ENCODE measurements at regions not wholly inside any gene's neighbourhood (a gene's known extent, or its start where the extent isn't known, plus 50 kb on each side); places are given as distances from the start of the nearest gene placed in this dataset.

DNA sequence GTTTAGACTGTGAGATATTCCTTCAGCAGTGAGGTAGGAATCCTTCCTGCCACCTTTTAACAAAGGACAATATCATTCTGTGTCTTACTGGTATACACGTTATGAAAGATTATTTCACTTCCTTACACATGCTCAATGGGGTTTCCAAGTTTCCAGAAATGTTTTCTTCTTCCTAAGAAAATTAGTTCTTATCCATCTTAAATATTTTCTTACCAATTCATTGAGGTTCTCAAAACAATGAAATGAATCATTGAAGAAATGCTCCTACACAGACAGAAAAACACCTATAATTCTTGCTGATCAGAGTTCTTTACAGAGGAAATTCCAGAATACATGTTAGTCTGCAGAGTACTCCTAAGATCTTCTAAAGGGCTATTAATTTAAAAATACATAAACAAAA lies 51.4 kb upstream of the SEC61G start:
- no peak for DNase-seq (ENCODE audit: low read depth)

DNA sequence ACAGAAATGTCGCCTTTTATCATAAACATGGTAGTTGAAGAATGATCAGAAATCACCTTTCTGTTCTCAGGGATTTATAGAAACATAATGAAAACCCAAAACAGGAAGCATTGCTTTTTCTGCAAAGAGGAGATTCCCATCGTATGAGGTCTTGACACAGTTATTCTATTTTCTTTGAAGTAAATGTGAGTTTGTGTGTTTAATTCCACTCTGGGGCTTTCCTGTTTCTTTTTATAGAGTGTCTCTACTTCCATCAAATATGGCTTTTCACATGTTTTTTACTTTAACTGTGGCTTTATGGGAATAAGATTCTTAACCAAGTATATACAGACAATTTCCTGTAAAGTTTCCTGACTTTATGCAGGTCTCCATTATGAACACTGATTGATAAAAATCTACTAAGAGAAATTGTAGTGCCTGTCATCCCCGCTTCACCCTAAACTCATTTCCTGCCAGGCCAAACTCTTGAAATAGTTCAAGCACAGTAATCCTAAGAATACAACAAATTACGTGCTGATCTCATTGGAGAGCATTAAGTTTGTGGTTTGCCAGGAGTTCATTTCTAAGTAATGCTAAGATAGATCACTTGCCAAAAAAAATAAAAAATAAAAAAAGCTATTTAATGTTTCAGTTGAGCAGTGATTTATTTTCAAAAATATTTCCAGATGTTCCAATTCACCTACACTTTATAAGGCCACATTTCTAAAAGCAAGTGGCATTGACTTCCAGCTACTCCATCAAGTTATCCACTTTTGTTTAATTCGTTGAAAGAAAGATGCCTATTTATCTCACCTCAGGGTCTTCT lies 52.2 kb upstream of the SEC61G start:
- DNase-seq (ENCODE audit: low read depth) = peak; percentile 72

DNA sequence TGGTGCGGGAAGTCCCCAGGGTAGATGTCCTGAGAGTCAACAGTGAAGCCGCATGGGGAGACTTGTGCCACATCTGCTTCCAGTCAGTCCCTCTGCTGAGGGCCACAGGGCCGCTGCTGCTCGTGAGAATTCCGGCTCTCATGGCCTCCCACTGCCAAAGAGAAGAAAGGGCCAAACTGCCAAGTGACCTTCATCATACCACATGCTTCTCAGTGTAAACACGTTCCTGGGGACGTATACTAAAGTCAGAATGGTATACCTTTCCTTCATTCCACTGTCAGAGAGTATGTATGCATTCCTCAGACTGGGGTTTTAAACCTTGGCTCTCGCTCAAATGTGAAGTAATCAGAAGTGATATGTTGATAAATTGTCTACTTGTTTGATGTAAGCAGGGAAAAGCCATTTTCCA lies 52.8 kb upstream of the SEC61G start:
- DNase-seq (ENCODE audit: low read depth) = no peak

DNA sequence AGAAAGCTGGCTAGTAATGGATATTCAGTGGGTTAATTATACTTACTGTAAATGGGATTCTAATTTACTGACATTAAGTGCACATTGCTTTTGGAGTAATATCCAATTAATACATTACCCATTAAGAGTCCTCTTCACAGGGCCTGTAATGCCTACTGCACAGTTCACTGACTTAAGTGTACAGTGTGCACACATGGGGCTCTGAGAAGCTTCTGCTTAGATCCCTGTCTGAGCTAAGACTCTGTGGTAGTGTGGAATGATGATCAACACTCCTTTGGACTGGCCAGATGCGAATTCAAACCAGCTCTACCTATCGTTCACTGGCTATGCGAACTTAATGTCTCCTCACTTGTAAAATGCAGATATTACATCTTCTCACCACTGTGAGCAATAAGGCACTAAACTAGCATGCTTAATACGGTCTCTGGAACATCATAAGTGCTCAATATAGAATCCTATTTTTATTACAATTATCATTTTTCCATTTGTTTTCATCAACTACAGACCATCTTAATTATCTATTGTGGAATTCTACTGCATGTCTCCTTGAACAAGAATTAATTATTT lies 53.8 kb upstream of the SEC61G start:
- no peak for DNase-seq (ENCODE audit: low read depth)

GRCh38 chr7:54813398-54813797 lies 54.4 kb upstream of the SEC61G start:
- no peak for DNase-seq (ENCODE audit: low read depth)

DNA sequence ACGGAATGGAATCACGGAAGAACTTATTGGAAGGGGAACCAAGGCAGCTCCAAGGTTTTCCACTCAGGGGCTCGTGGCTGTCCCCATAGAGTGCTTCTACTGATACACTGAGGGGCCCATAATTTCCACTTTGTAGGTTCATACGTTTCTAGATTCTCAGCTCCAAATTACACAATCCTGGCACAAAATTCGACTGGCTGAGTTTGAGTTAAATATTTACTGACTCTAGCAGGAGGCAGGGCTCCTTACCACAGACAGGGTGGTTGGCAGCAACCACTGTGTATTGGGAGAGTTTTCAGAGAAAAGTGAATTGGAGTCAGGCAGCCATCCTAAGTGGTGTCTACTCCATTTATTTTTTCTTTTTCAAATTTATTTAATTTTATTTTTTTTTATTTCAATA lies 55.4 kb upstream of the SEC61G start:
- no peak for DNase-seq (ENCODE audit: low read depth)

GRCh38 chr7:54817152-54817551 lies 58.1 kb upstream of the SEC61G start:
- DNase-seq (ENCODE audit: low read depth) = no peak

GRCh38 chr7:54823776-54824175 lies 64.8 kb upstream of the SEC61G start:
- no peak for DNase-seq (ENCODE audit: low read depth)

- DNase-seq (ENCODE audit: low read depth) = no peak
Measured at GRCh38 chr7:54824655-54825054, 65.6 kb upstream of the SEC61G start.

- no peak for DNase-seq (ENCODE audit: low read depth)
Measured at GRCh38 chr7:54825368-54825767, 66.4 kb upstream of the SEC61G start.

- no peak for DNase-seq (ENCODE audit: low read depth)
Measured at GRCh38 chr7:54827734-54828133, 68.7 kb upstream of the SEC61G start.

GRCh38 chr7:54831046-54831643 lies 72.1 kb upstream of the SEC61G start:
- DNase-seq (ENCODE audit: low read depth) = no peak

GRCh38 chr7:54831644-54832095 lies 72.7 kb upstream of the SEC61G start:
- DNase-seq (ENCODE audit: low read depth) = no peak

DNA sequence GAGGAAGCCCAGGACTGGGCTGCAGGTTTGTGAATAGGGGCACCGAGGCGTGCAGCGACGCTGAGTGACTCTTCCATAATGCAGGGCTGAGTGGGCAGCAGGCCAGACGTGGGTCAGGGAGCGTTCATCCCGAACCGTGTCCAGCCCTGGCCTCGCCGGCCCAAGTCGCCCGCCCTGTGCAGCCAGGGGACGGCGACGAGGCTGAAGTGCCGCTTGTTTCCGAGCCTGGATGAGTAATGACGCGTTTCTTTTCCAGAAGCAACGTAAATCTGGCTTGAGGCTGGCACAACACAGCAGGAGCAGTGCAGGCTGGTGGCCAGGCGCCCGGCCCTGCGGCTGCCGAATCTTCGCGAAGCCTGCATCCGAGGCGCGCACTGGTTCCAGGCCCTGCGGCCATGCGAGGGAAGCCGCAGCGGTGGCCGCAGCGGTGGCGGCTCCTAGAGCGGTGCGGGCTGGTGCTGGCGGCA lies 74.0 kb upstream of the SEC61G start:
- DNase-seq (ENCODE audit: low read depth) = no peak

DNA sequence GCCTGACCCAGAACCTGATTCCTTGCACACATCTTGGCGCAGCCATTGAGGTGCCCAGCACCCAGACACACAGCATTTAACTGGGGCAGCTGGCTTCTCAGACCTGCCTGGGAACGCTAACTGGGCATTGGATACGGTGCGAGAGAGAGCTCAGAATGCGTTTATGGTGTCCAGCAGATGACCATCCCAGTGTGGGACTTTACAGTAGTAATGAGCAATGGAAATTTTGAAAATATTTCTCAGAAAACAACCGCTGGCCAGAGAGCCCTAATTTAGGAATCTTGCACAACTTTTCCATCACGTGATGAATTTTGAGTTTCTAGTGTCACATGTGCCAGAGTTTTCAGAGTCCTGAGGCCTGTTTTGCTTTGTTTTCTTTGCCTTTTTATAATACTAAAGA lies 78.2 kb upstream of the SEC61G start:
- no peak for DNase-seq (ENCODE audit: low read depth)

- no peak for DNase-seq (ENCODE audit: low read depth)
Measured at GRCh38 chr7:54837761-54838160, 78.8 kb upstream of the SEC61G start.

DNA sequence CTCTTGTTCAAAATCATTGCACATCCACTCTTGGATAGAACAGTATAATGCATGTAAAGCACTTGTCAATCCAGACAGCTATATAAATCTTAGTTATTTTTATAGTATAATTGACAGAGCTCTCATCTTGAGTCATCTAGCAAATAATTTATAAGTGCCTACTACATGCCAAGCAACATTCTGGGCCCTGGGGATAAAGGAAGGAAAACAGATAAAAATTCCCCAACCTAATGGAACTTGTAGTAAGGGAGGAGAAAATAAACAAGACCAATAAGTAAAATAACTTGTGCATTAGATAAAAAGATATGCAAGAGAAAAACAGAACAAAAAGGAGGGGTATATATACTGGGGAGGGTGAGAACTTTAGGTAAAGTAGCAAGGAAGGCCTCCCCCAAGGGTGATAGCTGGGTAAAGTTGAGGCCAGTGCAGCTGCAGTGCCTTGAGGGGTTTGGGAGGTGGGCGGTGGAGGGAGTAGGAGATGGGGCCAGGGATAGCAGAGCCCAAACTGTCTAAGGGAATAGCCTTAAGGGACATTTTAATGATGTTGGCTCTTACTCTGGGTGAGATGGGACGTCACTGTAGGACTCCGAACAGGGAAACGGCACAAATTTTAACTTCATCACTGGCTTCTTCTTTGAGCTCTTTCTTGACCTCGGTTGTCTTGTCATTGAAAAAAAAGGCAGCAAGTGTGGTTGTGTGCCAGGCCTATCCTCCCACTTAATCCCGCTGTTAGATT lies 79.3 kb upstream of the SEC61G start:
- no peak for DNase-seq (ENCODE audit: low read depth)

DNA sequence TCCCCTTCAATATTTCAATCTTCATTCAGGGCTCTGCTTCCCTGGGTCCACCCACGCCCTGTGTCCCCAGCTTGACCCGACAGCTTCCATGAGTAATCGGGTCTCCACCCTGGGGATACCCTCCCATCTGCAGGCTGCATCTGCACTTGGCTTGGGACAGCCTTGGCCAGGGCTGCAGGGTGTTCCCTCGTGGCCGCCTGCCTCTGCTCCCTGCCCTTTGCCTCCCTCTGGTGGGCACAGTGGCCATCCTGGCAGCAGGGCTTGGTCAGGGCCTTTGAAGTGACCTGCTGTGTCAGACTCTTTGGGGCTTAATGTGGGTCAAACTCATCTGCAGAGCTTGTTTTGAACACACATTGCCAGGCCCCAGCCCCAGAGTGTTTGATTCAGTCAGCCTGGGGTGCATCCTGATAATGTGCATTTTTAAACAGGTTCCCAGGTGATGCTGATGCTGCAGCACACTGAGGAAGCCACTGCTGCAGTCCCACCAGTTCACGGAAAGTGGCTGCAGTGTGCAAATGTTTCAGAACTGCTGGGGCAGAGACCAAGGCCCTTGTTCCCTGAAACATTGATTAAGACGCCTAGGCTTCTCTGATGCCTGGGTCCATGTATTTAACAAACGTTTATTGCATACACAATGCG lies 80.7 kb upstream of the SEC61G start:
- DNase-seq (ENCODE audit: low read depth) = peak; percentile 64

DNA sequence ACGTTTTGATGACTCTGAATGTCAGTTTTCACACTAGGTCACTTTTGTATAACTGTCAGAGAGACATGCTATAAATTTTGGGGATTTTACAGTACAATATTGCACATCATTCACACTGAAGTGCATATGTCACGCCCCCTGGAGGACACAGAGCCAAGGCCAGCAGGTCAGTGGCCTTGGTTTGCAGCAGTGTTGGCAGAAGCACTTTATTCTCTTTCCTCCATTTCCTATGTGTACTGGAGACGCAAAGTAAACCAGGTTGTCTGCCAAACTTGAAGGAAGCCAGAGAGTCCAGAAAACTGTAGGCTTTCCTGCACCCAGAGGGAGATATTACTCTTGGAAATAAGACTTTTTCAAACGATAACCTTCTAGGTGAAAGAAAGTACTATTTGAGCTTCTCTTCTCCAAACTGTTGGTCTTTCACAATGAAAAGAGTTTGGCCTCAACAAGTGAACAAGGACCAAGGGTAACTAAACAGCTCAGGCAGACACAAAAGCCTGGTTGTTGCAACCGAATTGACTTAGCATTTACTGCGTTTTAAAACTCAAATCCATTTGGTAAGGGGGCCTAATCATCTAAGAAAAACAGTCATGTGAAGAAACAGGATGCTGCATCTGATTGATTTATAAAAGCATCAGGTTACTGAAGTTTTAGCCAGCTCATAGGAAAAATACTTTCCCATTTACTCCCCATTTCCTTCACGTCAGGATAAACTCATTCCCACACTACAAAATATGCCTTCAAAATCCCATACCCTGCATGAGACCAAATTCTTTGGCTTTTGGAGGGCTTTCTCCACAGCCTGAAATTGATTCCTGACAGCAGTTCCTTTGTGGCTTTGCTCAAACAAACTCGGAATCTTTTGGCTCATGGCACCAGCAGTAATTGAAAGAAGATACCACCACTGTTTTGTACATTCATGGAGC lies 83.0 kb upstream of the SEC61G start:
- peak; percentile 16 for DNase-seq (ENCODE audit: low read depth)

DNA sequence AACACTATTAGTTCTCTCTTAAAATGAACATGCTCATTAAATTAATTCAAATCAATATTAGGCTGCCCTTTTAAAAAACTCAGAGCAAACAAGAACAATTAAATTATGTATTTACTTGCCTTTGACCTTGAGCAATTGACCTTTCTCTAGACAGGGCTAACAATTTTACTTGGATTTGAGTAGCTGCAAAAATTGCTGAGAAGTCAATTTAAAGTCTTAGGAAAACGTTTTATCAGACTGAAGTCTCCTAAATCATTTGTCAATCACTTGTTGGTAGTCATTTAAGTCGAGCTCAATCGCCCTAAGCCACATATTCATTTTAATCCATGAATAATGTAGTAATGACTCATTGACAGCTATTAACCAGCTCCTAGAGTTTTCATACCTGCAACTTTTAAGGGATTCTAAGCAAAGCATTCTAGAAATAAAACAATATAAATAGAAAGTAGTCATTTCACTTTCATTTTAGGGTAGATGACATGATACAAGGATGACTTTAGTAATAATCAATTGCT lies 84.9 kb upstream of the SEC61G start:
- no peak for DNase-seq (ENCODE audit: low read depth)

GRCh38 chr7:54846273-54846672 lies 87.3 kb upstream of the SEC61G start:
- DNase-seq (ENCODE audit: low read depth) = no peak

All from fibroblast of the conjunctiva (primary cell).